CD4-positive, alpha-beta T cell treated with Interleukin-4 for 4 hours (primary cell): ENCODE measurements at regions not wholly inside any gene's neighbourhood (a gene's known extent, or its start where the extent isn't known, plus 50 kb on each side); places are given as distances from the start of the nearest gene placed in this dataset.
"Not testable (repeated sequence)": the region's sequence is repeated elsewhere in the genome, so short reads cannot be mapped to it uniquely, and the experiment has no call there.

Experiments
- DNase-seq: peaks from one replicate; pipeline ENCODE4 v3.0.0-alpha.2; 2020

DNA sequence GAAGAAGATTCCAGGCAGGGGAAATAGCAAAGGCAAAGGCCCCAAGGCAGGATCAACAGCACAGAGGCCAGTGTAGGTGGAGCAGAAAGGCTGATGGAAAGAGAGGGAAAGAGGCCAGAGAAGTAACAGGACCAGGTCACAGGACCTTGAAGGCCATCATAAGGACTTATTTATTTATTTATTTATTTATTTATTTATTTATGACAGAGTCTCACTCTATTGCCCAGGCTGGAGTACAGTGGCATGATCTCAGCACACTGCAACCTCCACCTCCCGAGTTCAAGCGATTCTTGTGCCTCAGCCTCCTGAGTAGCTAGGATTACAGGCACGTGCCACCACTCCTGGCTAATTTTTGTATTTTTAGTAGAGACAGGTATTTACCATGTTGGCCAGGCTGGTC, 731.1 kb downstream of the MAFB start:
- DNase-seq: not testable (repeated sequence)

DNA sequence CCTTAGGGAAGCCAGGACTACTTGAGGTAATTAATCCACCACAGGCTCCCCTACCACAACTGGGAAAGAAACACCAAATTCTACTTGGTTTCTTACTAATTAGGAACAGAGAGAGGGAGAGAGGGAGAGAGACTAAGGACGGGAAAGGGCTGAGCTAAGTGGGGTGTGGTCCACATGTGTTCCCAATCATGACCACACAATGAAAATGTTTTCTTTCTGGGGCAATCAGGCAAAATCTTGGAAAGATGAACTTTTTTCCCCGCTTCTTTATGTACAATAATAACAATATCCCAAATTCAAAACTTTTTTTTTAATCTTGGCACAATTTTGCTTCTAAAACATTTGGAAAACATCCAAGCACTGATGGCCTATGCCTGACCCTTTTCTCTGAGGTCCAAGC, 734.4 kb downstream of the MAFB start:
- no peak for DNase-seq

DNA sequence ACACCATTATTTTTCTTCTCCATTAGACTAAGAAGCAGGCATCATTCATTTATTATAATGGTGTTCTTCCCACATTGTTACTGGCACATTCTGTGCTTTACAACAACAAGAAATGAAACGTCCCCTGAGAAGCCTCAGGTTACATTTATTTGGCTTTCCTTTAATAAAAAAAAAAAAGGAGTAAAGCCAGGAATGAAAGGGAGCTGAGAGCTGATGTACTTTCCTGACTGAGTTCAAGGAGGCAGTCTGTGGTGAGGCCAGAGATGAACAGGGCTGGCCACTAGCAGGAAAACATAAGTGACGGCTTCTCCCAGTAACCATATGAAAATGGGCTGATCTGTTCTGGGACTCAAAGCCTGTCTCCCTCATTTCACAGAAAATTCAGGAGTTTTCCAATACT, 742.1 kb downstream of the MAFB start:
- no peak for DNase-seq

DNA sequence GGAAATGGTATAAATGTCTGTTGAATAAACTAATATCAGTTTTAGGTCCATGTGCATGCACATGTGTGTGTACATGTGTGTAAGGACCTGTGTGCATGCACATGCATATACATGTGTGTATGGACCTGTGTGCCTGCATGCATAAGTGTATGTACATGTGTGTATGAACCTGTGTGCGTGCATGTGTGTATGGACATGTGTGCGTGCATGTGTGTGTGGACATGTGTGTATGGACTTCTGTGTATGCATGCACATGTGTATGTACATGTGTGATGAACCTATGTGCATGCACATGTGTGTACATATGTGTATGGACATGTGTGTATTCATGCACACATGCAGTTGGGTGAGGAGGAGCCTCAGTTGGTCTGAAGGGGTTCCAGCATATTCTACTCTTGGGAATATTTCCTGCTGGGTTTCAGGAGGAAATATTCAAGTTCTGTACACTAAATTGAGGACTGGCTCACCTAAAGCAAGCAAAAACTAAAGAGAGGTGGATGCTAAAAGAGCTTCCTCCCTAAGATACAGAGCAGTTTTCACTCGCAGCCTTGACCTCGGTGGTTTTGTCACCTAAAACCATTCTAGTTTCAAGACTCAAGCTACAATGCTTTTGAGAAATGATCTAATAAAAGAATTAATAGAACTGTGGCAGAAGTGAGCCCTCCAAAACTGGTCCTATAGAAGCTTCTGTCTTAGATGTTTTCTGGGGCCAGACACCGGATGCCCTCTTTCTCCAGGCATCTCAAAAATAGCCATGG, 742.8 kb downstream of the MAFB start:
- no peak for DNase-seq

DNA sequence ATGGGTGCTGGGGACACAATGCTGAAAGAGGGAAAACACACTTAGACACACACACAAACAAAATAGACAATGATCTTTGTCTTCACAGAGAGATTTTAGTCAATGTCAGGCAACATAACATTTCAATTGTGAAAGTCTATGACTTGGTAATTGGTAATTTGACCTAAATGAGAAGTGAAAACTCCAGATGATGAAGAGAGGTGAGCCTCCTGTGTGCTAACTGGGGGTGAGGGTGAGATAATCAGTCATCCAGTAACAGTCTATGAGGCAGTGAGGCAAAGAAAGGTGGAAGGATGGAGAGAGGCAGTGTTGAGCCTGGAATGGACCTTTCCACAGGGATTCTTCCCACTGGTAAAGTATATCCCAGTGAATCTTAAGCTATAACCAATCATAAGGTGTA, 744.2 kb downstream of the MAFB start:
- no peak for DNase-seq

DNA sequence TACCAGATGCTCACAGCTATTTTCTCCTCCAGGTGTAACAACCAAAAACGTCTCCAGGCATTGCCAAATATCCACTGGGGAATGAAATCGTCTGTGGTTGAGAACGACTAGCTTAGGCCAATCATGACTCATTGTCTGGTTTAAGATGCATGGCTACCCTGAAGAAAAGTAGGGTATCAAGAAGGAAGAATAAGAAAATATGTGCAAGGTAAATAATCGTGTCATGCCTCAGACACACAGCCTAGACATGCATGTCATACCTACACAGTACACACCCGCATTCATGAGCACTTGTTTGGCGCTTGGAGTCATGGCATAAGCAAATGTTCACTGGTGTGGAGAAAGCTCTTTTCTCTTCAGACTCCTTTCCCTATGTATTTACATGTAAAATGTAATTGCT, 745.7 kb downstream of the MAFB start:
- no peak for DNase-seq

DNA sequence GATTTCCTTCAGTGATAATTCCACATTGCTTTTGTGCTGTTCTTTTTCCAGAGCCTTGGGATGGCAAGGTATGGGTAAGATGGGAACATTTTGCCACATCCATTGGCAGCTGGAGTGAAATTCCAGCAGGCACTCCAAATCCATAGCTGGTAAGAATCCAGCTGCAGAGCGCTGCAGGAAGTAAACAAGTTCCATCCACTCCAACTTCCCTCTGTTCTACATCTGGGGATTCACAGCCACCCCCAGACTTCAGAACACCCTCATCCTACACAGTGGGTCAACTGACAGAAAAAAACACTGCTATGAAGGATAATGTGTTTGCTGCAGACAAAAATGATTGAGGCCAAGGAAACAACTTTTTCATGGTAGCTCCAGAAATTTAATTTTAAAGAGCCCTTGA, 747.8 kb downstream of the MAFB start:
- no peak for DNase-seq

DNA sequence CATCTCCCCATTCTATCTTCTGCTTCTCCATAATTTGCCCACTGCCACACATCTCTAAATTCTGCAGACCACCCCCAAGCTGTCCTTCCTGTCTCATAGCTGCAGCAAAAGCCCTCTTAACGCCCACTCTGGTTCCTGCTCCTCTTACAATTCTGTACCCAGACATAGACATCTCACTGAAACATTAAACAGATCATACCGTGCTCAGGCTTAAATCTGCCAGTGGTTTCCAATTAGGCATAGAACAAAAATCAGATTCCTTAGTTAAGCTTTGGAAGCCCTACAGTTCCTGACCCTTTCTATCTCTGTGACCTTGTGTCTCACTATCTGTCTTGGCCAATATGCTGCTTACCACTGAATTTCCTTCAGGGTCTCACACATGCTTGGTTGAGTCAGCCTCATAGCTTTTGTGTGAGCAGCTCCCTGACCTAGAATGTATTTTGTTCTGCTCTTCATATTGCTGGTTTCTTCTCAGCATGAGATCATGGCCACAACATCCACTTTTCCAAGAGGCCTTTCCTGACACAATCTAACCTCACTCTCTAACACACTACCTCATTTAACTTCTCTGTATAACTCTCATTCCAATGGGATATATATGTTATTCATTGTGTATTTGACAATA, 749.7 kb downstream of the MAFB start:
- DNase-seq: no peak

DNA sequence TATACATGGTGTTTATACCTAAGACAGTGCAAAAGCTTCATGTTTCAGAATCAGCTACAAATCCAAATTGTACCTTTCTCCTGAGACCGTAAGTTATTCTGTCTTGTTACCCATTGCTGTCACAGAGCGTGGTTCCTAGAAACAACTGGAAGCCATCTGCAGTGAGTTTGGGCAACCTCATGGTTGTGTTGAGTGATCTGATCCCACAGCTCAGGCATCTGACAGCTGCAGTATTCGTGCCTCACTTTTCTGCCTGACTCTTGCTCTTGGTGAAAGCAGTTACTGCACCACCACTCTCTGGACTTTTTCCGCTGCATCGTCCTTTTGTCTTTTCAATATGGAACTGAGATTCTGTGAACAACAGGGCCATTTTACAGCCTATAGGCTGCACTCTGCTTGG, 752.6 kb downstream of the MAFB start:
- DNase-seq: no peak

DNA sequence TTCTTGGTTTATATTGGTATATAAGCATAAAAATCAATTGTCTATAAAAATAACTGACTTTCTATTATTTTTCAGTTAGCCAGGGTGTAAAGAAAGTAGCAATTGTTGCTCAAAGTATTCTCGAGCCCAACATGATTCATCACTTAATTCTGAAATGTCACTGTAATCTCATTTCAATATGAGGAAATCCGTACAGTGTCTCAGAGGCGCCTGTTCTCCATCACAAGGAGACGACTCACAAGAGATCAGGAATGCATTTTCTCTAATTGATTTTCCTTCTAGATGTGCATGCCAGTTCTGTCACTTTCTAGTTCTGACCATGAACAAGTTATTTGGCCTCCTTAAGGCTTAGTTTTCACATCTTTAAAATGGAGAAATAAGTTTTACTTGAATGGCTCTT, 753.1 kb downstream of the MAFB start:
- no peak for DNase-seq

DNA sequence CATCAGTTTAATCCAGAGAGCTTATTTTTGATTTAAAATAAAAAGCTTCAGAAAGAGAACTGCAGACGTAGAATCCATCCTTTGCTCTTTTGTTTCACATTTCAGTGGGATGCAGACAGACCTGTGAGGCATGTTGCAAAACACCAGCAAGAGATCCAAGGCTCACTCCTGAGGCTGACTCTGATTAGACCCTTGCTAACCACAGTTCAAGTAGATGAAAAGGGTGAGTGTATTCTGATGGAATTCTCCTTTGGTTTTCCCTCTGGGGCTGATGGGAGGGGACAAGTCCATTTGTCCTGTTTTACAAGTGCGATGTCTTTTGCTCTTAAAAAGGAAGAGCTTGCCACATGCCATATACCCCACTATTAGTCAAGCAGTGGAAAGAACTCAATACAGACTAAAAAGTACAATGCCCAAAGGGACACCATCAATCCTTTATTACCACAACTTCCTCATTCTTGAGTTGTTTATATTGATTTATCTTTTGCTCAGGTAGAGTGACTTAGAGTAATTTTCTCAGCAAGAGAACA, 772.7 kb downstream of the MAFB start:
- DNase-seq: no peak

DNA sequence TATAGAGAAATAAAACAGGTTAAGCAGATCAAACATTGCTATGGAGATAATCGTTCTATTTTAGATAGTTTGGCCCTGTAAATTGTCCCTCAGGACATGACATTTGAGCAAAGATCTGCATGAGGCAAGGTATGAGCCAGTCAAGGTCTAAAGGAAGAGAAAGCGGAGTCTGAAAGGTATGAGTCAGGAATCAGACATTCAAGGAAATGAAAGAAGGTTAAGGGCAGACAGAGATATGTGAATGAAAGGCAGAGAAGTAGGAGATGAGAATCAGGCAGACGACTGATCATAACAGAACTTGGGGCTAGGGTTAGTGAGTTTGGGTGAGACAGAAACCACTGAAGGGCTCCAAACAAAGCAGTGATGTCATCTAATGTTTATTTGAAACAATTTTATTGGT, 775.8 kb downstream of the MAFB start:
- no peak for DNase-seq

DNA sequence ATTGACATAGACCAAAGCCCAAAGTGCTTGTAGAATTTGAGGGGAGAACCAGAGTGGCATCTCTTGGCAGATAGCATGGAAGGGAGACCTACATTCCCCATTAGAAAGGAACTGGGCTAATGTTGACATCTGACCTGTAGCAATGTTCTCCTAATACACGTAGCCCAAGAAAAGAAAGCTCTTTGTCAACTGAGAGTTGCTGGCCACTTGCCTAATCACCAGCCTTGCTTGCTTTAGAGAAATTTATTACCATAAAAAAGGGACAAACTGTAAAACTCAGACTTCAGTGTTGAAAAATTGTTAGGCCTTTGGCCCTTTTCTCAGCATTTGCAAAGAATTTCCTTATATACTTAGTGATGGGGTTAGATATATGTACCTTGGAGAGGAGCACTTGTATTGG, 777.5 kb downstream of the MAFB start:
- no peak for DNase-seq

DNA sequence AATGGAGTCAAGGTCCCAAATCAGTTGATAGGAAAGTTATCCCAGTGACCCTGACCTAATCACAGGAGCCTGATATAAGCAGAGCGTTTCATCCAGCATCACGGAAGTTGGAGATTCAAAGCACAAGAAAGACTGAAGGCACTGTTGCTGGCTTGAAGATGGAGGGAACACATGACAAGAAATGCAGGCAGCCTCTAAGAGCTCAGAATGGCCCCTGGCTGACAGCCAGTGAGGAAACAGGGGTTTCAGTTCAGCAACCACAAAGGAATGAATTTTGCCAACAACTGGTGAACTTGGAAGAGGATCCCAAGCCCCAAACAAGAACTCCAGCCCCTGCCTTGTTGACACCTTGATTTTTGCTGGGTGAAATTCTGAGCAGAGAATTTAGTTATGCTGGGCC, 778.5 kb downstream of the MAFB start:
- no peak for DNase-seq

DNA sequence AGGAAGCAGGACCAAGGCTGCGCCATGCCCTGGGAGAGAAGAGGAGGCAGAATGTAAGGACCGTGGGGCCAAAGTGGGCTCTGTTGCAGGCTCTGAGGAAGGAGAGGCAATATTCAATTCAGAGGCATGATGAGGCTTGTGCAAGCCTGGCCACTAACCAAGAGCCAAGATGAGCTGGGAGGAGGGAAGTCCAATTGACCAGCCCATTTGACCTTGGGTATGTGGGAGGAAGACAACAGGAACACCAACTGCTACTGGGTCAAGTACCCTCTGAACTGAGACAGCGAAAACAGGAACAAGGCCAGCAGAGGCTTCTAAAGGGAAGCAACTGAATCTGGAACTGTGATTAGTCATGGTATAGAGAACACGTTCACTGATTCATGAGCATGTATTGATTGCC, 779.6 kb downstream of the MAFB start:
- no peak for DNase-seq

DNA sequence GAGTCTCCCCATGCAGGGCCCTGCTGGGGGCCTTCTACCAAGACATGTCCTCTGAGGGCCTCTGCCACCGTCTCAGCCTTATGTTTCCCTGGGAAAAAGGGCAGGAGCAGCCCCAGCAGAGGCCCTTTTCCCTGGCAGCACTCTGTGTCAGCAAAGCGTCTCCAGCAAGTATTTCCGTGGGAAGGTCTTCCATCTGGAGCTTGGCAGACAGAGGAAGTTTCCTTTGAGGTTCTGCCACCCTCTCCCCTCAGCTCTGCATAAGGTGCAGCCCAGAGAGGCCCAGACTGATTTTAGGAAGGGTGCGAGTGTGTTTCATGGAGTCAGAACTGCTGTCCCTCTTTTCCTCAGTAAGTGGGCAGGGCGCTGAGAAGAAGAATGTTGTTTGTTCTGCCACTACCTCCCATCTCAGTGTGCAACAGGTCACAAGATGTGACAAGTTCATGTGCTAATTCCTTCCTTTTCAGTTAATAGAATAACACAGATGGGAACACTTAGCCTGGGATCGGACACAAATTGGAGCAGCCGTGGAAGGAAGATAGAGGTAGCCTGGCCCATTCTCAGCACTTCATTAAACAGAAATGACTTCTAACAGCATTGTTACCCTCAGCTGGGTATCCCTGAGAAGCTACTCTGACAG, 784.4 kb downstream of the MAFB start:
- no peak for DNase-seq

DNA sequence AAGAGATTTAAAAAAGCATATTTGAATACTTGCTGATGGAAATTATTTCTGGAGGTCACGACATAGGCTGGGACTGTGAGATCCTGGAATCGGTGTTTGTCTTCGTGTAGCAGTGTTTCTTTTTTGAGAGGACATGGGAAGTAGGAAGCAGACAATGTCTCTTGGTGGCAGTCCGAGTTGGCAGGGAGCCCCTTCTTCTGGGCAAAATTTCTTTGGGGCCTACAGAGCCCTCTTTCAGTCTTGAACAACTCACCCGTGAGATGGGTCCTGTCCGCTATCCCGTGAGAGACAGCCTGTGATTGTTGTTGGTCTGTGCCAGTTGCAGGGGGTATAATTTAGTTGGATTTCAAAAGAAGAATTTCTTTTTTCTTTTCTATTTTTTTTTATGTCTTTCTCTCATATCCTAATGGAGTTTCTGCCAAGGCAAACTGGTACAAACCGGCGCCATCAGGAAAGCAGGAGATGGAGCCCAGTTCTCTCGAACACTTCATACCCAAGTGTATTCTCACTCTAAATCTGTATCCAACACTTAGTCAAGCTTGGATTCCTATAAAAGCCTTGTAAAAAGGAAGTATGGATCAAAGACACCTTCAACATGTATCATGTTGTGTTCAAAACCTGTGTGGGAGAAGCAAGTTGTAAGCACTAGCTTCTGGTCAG, 785.1 kb downstream of the MAFB start:
- DNase-seq: no peak

DNA sequence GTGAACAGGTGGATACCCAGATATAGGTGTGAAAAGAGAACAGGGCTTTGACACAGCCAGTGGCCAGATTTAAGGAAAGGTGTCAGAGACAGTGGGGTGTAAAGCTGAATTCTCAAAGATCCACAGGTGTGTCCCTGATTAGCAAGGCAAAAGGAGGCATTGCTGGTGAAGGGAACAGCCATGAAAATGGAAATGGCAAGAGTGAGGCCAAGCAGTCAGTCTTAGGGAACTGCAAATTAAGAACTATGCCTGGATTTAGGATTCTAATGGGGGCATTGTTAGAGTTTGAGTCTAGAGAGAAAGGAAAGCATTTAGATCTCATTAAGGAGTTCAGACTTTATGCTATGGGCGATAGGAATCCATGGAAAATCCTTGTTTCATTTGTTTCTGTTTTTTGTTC, 789.2 kb downstream of the MAFB start:
- DNase-seq: no peak

DNA sequence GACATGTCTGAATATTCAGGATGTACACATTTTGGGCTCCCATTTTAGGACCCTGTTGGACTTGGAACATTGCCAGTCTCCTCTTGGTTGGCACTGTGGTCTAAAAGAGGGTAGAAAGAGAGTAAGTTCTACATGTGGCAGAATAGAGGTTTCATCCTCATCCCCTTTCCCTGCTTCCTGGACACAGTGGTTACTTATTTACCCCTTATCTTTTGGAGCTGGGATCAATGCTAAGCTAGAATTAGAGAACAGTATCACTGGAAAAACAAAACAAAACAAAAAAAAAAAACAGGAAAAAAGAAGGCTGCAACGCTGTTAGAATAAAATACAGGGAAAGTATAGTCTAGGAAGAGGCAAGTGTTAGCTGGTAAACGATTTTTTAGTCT, 790.6 kb downstream of the MAFB start:
- no peak for DNase-seq

DNA sequence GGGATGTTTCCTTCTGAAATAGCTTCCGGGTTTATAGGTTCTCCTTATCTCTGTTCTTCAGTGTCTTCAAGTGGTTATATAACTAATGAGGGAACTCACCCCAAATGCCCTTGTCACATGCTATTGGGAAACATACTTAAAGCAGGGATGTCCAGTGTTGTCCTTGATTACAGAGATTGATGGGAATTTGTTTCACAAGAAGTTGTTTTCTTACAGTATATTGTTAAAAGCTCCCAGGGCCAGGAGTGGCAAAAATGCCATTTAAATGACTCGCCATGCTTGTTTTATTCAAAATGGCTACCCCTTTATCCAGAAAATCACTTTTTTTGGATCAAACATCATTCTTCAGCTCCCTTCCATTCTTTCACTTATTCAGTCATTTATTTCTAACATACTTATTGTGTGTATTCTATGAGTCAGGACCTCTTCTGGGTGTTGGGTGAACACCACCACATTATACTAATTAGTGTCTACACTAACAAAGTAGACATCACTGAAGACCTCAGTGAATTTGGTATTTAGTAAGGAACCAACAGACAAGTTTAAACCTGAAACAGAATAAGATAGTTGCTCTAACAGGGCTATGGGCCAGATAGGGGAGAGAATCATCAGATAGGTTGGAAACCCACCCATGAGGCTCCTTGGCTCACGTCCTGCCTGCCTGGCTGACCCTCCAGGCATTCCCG, 791.1 kb downstream of the MAFB start:
- no peak for DNase-seq

DNA sequence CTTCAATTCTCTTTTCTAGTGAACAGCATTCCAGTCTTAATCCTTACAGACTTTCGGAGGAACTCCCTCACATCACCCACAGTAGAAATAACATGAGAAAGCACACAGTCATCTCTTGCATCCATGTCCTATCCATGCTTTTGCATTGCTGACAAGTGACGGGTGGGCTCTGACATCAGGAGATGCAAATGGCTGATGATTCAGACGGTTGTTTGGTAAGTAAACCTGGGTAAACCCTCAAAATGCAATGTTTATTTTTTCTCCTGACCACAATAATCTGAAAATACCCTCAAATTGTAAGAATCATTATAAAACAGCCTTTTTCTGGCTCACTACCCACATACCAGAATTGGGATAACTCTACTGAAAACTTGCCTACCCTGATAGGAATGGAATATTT, 792.0 kb downstream of the MAFB start:
- DNase-seq: no peak

DNA sequence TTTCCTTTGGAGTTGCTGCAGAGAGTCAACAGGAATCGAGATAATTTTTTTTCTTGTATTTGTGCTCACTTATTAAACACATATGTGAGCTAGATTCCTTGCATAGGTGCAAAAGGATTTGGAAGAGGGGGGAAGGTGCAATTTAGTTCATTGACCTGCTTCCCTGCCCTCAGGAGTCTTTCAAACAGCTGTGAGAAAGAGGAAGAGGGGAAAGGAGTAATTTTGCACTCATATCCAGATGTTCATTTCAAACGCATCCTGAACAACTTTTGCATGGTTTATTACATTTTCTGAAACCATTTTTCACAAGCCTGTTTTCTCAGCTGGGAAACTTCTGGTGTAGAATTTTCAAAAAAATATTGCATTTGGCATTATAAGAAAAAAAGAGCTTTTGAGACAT, 795.0 kb downstream of the MAFB start:
- DNase-seq: no peak

DNA sequence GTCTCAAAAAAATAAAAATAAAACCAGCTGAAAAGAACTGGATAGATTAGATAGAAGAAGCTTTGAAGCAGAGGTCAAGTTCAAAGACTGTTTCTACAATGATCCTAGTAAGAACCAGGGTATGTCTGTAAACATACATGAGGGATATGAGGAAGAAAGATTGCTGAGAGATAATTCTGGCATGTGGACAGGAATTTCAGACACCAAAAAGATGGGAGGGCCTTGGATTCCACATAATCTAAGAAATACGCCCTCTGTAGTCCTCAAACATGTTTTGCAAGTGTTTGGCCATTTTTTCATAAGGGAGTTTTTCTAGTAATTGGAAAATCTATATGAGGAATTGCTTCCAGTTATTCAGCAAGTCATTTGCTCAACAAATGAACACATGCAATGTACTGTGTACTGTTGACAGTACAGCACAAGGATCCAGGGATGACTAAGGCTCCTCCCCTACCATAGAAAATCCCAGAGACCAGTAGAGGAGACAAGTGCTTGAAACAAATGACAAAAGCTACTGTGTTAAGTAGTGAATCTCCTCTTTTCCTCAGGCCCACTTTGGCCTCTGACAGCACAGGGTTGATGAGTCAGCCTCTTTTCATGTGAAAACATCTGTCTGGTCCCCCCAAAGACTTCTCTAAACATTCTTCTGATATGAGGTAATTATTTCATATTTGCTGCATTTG, 795.9 kb downstream of the MAFB start:
- DNase-seq: no peak
